Lower lobe of right lung (tissue), 2 donors: ENCODE measurements at regions not wholly inside any gene's neighbourhood (a gene's known extent, or its start where the extent isn't known, plus 50 kb on each side); places are given as distances from the start of the nearest gene placed in this dataset.

Source experiments
- ATAC-seq, 2 donors: fragments of 200-7000 bp; cut with Tn5 transposase; one replicate each; pipeline ENCODE4 v1.9.1; 2020 to 2022; ENCODE audit warnings: mild to moderate bottlenecking in 2 of 2, moderate library complexity in 2 of 2
- DNase-seq: peaks from one replicate; pipeline ENCODE4 v3.0.0-alpha.2; 2020
- H3K27ac ChIP-seq: fragments of 200-600 bp; one replicate; pipeline ENCODE4 v1.8.0; 2022
- H3K27me3 ChIP-seq: fragments of 200-600 bp; one replicate; pipeline ENCODE4 v1.8.0; 2022; ENCODE audit warnings: low read depth
- H3K36me3 ChIP-seq: fragments of 200-600 bp; one replicate; pipeline ENCODE4 v1.8.0; 2022; ENCODE audit warnings: mild to moderate bottlenecking
- H3K4me1 ChIP-seq: fragments of 200-600 bp; one replicate; pipeline ENCODE4 v1.8.0; 2022
- H3K4me3 ChIP-seq: fragments of 200-600 bp; one replicate; pipeline ENCODE4 v1.8.0; 2022; ENCODE audit warnings: mild to moderate bottlenecking
- H3K9me3 ChIP-seq: fragments of 200-600 bp; one replicate; pipeline ENCODE4 v1.8.0; 2022
- intact Hi-C: fragments of 100-400 bp; cut with DNase I; formaldehyde crosslinking; loops from one replicate; pipeline ENCODE4 v1.11.0; 2022
- TF ChIP-seq, protein P1 (sequence below): fragments of 200-600 bp; IDR thresholded peaks from one replicate; pipeline ENCODE4 v1.8.0; 2022; ENCODE audit warnings: antibody characterized with exemption, mild to moderate bottlenecking
- donor health status: DM: no; HTN: yes; CAD: no; lungs with severe emphysema.

DNA sequence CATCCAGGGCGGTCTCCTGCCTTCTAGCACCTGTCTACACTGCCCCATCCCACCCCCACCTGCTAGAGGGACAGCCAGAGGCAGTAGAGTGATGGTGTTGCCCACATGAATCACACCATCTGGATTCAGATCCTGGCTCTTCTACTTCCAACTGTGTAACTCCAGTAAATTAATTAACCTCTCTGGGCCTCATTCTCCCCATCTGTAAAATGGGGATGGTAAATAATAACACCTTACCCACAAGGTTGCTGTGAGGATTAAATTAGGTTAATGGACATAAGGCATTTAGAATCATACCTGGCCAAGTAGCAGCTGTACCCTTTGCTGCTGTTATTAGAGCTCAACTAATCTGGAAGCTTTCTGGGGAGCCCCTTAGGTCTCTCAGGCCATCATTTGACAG lies 149.6 kb upstream of the BCOR start:
- no peak overlapping the region for H3K4me3 ChIP-seq
- DNase-seq (no peak), ATAC-seq (no peak)
- H3K27me3 ChIP-seq: no peaks in the 10 kb centered on the region
- H3K4me1 ChIP-seq: no peaks in the 10 kb centered on the region
- H3K9me3 ChIP-seq: no peaks in the 10 kb centered on the region
- TF ChIP-seq, protein P1, sequence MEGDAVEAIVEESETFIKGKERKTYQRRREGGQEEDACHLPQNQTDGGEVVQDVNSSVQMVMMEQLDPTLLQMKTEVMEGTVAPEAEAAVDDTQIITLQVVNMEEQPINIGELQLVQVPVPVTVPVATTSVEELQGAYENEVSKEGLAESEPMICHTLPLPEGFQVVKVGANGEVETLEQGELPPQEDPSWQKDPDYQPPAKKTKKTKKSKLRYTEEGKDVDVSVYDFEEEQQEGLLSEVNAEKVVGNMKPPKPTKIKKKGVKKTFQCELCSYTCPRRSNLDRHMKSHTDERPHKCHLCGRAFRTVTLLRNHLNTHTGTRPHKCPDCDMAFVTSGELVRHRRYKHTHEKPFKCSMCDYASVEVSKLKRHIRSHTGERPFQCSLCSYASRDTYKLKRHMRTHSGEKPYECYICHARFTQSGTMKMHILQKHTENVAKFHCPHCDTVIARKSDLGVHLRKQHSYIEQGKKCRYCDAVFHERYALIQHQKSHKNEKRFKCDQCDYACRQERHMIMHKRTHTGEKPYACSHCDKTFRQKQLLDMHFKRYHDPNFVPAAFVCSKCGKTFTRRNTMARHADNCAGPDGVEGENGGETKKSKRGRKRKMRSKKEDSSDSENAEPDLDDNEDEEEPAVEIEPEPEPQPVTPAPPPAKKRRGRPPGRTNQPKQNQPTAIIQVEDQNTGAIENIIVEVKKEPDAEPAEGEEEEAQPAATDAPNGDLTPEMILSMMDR: no peak
- intact Hi-C loops: no loop called here
- no peaks in the 10 kb centered on the region for H3K36me3 ChIP-seq
- H3K27ac ChIP-seq: no peak overlapping the region

DNA sequence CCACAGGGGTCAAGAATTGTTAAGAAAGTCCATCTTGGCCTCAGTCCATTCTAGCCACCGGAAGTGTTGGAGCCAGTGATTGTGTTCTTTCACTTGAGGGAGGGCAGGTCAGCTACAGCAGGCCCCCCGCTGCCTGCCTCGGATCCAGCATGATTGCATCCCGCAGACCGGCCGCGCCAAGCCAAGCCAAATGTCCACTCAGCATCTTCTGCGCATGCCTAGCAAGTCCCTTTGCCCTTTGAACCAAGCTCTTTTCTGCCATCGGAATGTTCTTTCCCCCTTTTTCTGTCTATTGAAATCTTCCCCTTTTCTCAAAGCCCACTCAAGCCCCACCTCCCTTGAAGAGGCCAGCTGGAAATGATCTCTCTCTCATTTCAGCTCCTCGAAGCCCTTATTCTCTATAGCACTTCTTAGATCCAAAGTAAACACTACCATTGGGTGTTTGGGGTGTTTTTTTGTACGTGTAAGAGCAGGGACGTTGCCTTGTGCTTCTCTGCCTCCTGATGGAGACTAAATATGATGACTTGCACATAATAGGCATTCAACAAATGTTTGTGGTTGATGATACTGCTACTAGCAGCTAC lies 147.8 kb upstream of the BCOR start:
- H3K36me3 ChIP-seq: no peaks in the 10 kb centered on the region
- DNase-seq (no peak), ATAC-seq (peak; percentile 55 to 66)
- intact Hi-C loops: no loop called here
- no peaks in the 10 kb centered on the region for H3K4me1 ChIP-seq
- no peaks in the 10 kb centered on the region for H3K27me3 ChIP-seq
- H3K9me3 ChIP-seq: no peaks in the 10 kb centered on the region
- H3K27ac ChIP-seq: no peak overlapping the region
- no peak overlapping the region for H3K4me3 ChIP-seq
- TF ChIP-seq, protein P1: no peak

DNA sequence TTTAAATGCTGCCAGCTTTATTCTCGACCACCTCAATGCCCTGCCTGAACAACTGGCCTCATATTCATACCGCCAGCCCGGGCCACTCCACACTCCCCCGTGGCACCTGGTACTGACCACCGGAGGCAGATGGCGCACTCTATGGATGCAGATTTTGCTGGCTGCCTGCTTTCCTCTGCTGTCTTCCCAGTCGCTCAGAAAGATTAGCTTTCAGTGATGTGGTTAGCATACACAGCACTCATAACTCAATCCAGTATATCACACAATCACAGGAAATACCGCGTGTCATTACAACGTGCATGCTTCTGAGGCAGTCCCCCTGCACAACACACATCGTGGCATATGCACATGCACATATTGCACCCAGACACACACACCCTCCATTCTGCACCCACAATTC lies 147.2 kb upstream of the BCOR start:
- Histone ChIP-seq H3K4me1 (no peaks in the 10 kb centered on the region), H3K4me3 (no peak overlapping the region), H3K27me3 (no peaks in the 10 kb centered on the region), H3K36me3 (no peaks in the 10 kb centered on the region), H3K9me3 (no peaks in the 10 kb centered on the region), H3K27ac (no peak overlapping the region)
- intact Hi-C loops: no loop called here
- TF ChIP-seq, protein P1: no peak
- peak; percentile 29 to 34 for ATAC-seq
- no peak for DNase-seq

DNA sequence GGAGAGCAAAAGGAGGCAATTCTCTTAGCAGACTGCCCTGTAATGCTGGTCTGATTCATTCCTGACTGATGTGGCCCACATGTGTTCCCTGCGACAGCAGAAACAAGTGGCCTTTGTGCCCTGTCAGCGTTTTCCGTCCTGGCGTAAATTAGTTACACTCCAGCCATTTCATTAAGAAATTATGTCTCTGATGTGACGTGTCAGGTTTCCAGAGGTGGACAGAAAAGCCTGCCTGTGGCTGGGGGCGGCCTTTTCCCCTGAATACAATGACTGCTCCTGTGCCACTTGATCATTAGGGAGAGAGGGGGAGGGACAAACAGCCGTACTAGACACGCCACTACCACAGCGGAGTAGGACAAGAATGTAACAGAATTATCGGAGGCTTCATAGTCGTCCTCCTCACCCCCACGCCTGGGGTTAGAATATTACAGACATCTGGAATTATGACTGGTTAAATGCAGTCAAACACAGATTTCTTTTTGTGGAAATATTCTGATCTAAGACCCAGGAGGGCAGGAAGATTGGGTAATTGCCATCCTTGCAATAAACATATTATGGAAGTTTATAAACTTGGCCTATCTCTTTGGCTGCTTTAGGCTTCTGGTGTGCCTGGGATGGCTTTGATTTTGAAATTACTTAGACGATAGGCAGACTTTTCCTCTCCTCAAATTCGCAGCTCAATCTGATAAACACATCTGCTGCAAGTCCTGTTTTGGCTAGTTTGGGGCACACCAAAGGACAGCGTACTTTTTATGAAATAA lies 146.2 kb upstream of the BCOR start:
- Histone ChIP-seq H3K36me3 (no peaks in the 10 kb centered on the region), H3K9me3 (no peaks in the 10 kb centered on the region), H3K27ac (no peak overlapping the region), H3K27me3 (no peaks in the 10 kb centered on the region), H3K4me3 (no peak overlapping the region), H3K4me1 (no peaks in the 10 kb centered on the region)
- intact Hi-C loops: no loop called here
- no peak for ATAC-seq
- no peak for DNase-seq
- TF ChIP-seq, protein P1: no peak

DNA sequence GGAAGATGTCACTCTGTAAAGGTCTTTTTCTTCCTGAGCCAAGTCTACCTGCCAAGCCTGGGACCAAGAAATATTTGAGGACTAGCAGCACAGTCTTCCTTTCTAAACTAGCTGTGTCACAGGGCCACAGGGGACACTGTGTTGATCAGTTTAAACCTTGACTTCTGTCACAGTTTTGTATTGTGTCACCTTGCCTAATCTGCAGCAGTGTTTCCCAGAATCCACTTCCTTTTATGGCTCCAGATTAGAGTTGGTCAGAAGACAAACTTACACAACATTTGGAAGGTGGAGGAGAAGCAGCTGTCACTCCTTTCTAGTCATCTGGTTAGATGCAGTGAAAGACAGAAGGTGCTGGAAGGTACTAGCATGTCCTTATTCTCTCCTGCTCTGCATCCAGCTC lies 143.1 kb upstream of the BCOR start:
- Histone ChIP-seq H3K9me3 (no peaks in the 10 kb centered on the region), H3K27ac (no peak overlapping the region), H3K4me1 (no peaks in the 10 kb centered on the region), H3K27me3 (no peaks in the 10 kb centered on the region), H3K36me3 (no peaks in the 10 kb centered on the region), H3K4me3 (no peak overlapping the region)
- TF ChIP-seq, protein P1: no peak
- intact Hi-C loops: no loop called here
- DNase-seq: no peak
- ATAC-seq: peak in 1 of 2 donors; percentile 16
